ENCODE measurements at regions not wholly inside any gene's neighbourhood (a gene's known extent, or its start where the extent isn't known, plus 50 kb on each side); places are given as distances from the start of the nearest gene placed in this dataset.

GRCh38 chrX:51406688-51407519 lies 74.3 kb downstream of the NUDT10 start:
- no peak for TF ChIP-seq L3MBTL2 (IDR thresholded peaks at IDR 0.05)
- no peak for TF ChIP-seq CREB1 (IDR thresholded peaks at IDR 0.05)
- TF ChIP-seq CREB1 (CRISPR knock-in tag; IDR thresholded peaks at IDR 0.05): no peak
- no peak for TF ChIP-seq CTCF (IDR thresholded peaks at IDR 0.05 in 2 of 3, conservative IDR thresholded peaks at IDR 0.05 in 1 of 3; ENCODE audit: insufficient read depth in 2 of 3, low read depth in 1 of 3, low read length in 3 of 3)
- TF ChIP-seq SMARCC2 (IDR thresholded peaks at IDR 0.05; ENCODE audit: low read depth): no peak
- no peak for TF ChIP-seq SMAD1 (IDR thresholded peaks at IDR 0.05; ENCODE audit: low read depth, low read length, partially characterized antibody)
- TF ChIP-seq MXD1 (CRISPR knock-in tag; IDR thresholded peaks at IDR 0.05; ENCODE audit: borderline replicate concordance, poor library complexity, severe bottlenecking): no peak
- no peak for TF ChIP-seq ZNF584 (CRISPR knock-in tag; IDR thresholded peaks at IDR 0.05; ENCODE audit: low read depth)
- TF ChIP-seq SIN3A (IDR thresholded peaks at IDR 0.05; ENCODE audit: borderline replicate concordance in 2 of 2, control insufficient read depth in 1 of 2, low read depth in 2 of 2, low read length in 2 of 2): no peak
- no peak for TF ChIP-seq ARID3A (IDR thresholded peaks at IDR 0.05; ENCODE audit: borderline replicate concordance, low read depth, low read length)
- TF ChIP-seq PPARD (CRISPR knock-in tag; IDR thresholded peaks at IDR 0.05): no peak
- no peak for TF ChIP-seq ZNF512 (tag; IDR thresholded peaks at IDR 0.05)
- TF ChIP-seq FOXM1 (IDR thresholded peaks at IDR 0.05; ENCODE audit: low read depth): no peak
- TF ChIP-seq FOXM1 (CRISPR knock-in tag; IDR thresholded peaks at IDR 0.05; ENCODE audit: low read depth): no peak
- no peak for TF ChIP-seq ZNF143 (CRISPR knock-in tag; IDR thresholded peaks at IDR 0.05)
- no peak for TF ChIP-seq ZNF507 (tag; conservative IDR thresholded peaks at IDR 0.05)
